ENCODE measurements at regions not wholly inside any gene's neighbourhood (a gene's known extent, or its start where the extent isn't known, plus 50 kb on each side); places are given as distances from the start of the nearest gene placed in this dataset.

DNA sequence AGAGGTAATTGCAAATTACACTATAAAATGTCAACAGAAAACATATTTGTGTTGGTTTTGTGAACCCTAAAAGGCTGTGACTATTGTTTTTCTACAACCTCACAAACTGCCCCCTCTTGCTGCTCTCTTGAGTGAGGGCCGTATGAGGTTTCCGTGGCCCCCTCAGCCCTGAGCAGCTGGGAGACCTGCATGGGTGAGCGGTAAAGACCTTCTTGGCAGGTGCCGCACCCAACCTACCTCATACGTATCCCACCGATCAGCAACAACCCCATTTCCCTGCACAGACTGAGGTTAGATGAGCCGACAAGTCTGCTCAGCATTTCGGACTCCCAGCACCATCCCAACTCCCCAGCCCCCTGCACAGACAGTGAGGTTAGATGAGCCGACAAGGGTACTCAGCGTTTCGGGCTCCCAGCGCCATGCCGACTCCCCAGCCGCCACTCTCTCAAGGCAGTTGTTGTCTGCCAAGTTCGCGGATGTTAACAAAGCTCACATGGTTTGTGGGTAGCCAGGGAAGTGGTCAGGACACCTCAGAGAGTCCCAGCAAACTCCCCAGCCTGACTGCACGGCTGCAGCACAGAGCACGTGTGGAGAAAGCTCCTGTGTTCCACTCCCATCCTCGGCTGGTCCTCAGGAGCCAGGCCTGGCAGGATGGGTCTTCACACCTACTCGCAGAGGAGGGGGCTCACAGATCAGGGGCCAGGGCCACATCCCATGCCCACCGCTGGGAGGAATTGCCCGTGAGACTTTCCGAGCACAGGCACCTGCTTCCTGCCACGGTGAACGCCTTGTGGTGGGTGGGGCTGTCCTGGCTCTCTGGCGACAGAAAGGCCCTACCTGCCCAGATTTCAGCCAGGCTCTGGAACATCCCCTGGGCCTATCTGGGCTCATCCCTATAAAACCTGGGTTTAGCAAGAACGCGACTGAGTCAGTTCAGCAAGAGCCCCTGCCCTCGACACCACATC is 502.9 kb downstream of the BRD1 start:
- Histone ChIP-seq H3K27ac (ENCODE audit: low read depth, low read length) (no peak overlapping the region), H3K27me3 (ENCODE audit: control insufficient read depth in 5 of 5, insufficient read depth in 4 of 5, low read length in 5 of 5) (peaks cover 22 to 41% (median 37%) of the 10 kb centered on the region in 5 donors), H3K9ac (ENCODE audit: low read length in 5 of 5) (no peak overlapping the region), H3K9me3 (ENCODE audit: control insufficient read depth in 5 of 5, low read length in 5 of 5) (peaks cover 2 to 22% (median 12%) of the 10 kb centered on the region in 5 donors), H3K36me3 (ENCODE audit: control insufficient read depth in 5 of 5, insufficient read depth in 5 of 5, low read length in 5 of 5) (no peaks in the 10 kb centered on the region), H3K4me1 (ENCODE audit: control insufficient read depth in 5 of 5, insufficient read depth in 5 of 5, low read length in 5 of 5) (peaks cover 0 to 6% (median 0%) of the 10 kb centered on the region in 5 donors), H3K4me3 (ENCODE audit: low read depth in 1 of 5, low read length in 5 of 5) (no peak overlapping the region)

DNA sequence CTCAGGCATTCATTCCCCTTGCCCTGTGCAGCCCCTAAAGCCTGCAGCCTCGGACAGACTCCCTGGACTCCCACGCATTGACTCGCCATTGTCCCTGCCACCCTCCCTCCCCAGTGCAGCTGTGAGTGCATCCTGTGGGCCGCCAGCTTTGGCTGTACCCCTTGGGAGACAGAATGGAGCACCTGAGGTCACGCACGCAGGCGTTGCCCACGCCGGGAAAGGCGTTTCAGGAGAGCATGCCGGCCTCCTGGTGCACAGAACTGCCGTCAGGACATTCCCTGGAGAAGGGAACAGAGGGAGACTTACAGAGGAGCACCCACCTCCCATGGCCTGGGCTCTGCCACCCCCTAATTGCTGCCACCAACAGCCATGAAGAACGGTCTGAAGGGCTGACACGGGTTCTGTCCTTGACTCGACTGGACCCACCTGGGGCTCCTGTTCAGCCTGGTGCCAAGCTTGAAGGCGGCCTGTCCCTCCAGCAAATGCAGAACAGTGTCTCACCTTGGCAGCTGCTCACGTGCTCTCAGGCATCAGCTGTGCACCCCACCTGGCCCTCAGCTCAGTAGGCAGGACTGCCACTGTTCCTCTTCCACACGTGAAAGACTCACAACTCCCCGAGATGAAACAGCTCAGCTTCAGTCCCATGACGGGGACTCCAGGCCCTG is 503.8 kb downstream of the BRD1 start:
- Histone ChIP-seq H3K27me3 (ENCODE audit: control insufficient read depth in 5 of 5, insufficient read depth in 4 of 5, low read length in 5 of 5) (peaks cover 22 to 41% (median 38%) of the 10 kb centered on the region in 5 donors), H3K9me3 (ENCODE audit: control insufficient read depth in 5 of 5, low read length in 5 of 5) (peaks cover 2 to 22% (median 12%) of the 10 kb centered on the region in 5 donors), H3K9ac (ENCODE audit: low read length in 5 of 5) (no peak overlapping the region), H3K27ac (ENCODE audit: low read depth, low read length) (no peak overlapping the region), H3K4me3 (ENCODE audit: low read depth in 1 of 5, low read length in 5 of 5) (no peak overlapping the region), H3K4me1 (ENCODE audit: control insufficient read depth in 5 of 5, insufficient read depth in 5 of 5, low read length in 5 of 5) (peaks cover 0 to 6% (median 0%) of the 10 kb centered on the region in 5 donors), H3K36me3 (ENCODE audit: control insufficient read depth in 5 of 5, insufficient read depth in 5 of 5, low read length in 5 of 5) (no peaks in the 10 kb centered on the region)

DNA sequence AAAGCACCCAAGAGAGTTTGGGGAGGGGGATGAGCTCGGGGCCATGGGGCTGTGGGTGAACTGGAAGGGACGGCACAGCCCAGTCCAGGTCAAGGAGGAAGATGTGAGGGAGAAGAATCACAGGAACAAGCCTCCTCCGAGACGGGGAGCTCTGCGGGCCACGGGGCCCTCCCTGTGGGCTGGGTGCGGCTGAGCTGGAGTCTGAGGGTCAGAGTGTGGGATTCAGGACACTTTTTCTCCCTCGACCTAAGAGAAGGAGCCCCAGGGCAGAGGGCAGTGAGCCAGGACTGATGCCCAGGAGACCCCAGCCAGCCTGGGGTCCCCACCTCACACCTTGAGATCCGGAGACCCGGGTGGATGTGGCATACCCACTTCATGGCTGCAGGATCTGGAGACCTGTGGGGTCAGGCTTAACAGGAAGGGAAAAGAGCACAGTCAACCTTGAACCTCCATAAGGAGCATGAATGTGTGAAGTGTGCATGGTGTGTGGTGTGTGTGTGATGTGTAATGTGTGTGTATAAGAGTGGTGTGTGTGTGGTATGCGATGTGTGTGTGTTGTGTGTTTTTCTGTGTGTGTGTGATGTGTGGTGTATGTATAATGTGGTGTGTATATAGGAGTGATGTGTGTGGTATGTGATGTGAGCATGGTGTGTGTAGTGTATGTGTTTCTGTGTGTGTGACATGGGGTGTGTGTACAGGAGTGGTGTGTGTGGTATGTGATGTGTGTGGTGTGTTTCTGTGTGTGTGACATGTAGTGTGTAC is 504.6 kb downstream of the BRD1 start:
- Histone ChIP-seq H3K4me3 (ENCODE audit: low read depth in 1 of 5, low read length in 5 of 5) (no peak overlapping the region), H3K27me3 (ENCODE audit: control insufficient read depth in 5 of 5, insufficient read depth in 4 of 5, low read length in 5 of 5) (peaks cover 17 to 38% (median 38%) of the 10 kb centered on the region in 5 donors), H3K9me3 (ENCODE audit: control insufficient read depth in 5 of 5, low read length in 5 of 5) (peaks cover 2 to 19% (median 12%) of the 10 kb centered on the region in 5 donors), H3K9ac (ENCODE audit: low read length in 5 of 5) (no peak overlapping the region), H3K4me1 (ENCODE audit: control insufficient read depth in 5 of 5, insufficient read depth in 5 of 5, low read length in 5 of 5) (peaks cover 0 to 6% (median 0%) of the 10 kb centered on the region in 5 donors), H3K27ac (ENCODE audit: low read depth, low read length) (no peak overlapping the region), H3K36me3 (ENCODE audit: control insufficient read depth in 5 of 5, insufficient read depth in 5 of 5, low read length in 5 of 5) (no peaks in the 10 kb centered on the region)

DNA sequence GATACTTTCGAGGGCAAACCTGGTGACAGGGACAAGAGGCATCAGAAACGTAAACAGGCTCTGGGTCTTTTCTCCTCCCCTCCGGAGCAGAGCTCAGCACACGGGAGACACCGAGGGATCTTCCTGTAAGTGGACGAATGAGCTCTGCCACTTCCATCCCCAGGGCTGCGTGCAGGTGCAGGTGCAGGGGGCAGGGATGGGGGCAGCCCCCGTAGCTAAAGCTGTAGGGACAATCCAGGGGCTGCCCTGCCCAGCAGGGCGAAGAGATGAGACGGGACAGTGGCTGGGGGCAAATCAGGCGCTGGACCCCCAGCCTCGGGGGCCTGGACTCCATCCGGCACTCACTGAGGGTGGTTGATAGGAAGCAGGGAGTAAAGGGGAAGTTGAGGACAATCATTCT is 505.4 kb downstream of the BRD1 start:
- Histone ChIP-seq H3K9ac (ENCODE audit: low read length in 5 of 5) (no peak overlapping the region), H3K36me3 (ENCODE audit: control insufficient read depth in 5 of 5, insufficient read depth in 5 of 5, low read length in 5 of 5) (no peaks in the 10 kb centered on the region), H3K27me3 (ENCODE audit: control insufficient read depth in 5 of 5, insufficient read depth in 4 of 5, low read length in 5 of 5) (peaks cover 17 to 38% (median 36%) of the 10 kb centered on the region in 5 donors), H3K4me3 (ENCODE audit: low read depth in 1 of 5, low read length in 5 of 5) (no peak overlapping the region), H3K4me1 (ENCODE audit: control insufficient read depth in 5 of 5, insufficient read depth in 5 of 5, low read length in 5 of 5) (no peaks in the 10 kb centered on the region), H3K27ac (ENCODE audit: low read depth, low read length) (no peak overlapping the region), H3K9me3 (ENCODE audit: control insufficient read depth in 5 of 5, low read length in 5 of 5) (peaks cover 0 to 12% (median 9%) of the 10 kb centered on the region in 5 donors)

DNA sequence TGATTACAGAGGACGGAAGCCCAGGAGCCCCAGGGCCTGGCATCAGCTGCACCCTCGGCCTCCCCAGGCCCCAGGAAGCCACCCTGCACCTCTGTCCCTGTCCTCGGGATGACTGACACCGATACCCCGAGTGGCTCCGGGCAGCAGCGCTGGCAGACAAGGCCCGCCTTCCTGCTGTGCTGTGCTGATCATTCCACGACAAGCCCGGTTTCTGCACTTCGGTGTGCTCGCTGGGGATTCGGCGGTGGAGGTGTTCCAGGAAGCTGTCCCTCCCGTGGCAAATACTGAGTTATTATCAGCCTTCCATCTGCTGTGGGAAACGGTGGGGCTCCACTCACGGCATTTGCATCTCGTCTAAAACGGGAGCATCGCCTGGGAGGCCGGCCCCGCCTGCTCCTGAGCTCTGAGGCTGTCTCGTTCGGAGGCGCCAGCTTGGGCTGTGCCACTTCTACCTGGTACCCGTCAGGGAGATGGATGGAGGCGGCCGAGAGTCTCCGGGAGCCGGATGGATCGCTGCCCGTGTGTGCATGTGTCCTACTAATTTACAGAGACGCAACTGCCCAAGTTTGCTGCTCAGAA is 506.1 kb downstream of the BRD1 start:
- H3K4me1 ChIP-seq (ENCODE audit: control insufficient read depth in 5 of 5, insufficient read depth in 5 of 5, low read length in 5 of 5) = no peaks in the 10 kb centered on the region
- no peak overlapping the region for H3K27ac ChIP-seq (ENCODE audit: low read depth, low read length)
- no peaks in the 10 kb centered on the region for H3K36me3 ChIP-seq (ENCODE audit: control insufficient read depth in 5 of 5, insufficient read depth in 5 of 5, low read length in 5 of 5)
- H3K9me3 ChIP-seq (ENCODE audit: control insufficient read depth in 5 of 5, low read length in 5 of 5) = peaks cover 0 to 5% (median 3%) of the 10 kb centered on the region in 5 donors
- peaks cover 17 to 38% (median 36%) of the 10 kb centered on the region in 5 donors for H3K27me3 ChIP-seq (ENCODE audit: control insufficient read depth in 5 of 5, insufficient read depth in 4 of 5, low read length in 5 of 5)
- no peak overlapping the region for H3K9ac ChIP-seq (ENCODE audit: low read length in 5 of 5)
- H3K4me3 ChIP-seq (ENCODE audit: low read depth in 1 of 5, low read length in 5 of 5) = no peak overlapping the region

DNA sequence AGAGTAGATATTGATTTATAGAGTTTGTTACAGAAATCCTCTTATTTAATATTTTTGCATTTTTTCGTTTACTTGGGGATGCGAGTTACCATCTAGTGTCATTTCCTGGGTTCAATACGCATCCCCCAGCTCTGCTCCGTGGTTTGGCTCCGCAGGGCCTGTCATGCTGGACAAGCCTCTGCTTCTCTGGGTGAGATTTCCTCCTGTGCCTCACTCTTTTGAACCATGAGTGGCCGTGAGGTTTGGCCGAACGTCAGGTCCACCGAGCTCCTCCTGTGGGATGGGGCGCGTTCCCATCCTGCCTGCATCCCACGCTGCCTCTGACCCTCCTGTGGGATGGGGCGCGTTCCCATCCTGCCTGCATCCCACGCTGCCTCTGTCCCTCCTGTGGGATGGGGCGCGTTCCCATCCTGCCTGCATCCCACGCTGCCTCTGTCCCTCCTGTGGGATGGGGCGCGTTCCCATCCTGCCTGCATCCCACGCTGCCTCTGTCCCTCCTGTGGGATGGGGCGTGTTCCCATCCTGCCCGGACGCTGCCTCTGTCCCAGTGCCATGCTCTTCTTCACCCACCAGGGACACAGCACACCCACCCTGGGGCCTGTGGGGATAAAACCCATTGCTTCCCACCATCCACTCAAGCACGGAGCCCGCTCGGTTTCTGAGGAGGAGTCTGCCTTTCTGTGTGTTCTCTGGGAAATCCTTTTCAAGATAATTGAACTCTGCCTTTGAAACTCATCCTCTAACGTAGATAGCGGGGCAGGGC is 506.8 kb downstream of the BRD1 start:
- Histone ChIP-seq H3K4me1 (ENCODE audit: control insufficient read depth in 5 of 5, insufficient read depth in 5 of 5, low read length in 5 of 5) (no peaks in the 10 kb centered on the region), H3K27ac (ENCODE audit: low read depth, low read length) (no peak overlapping the region), H3K9ac (ENCODE audit: low read length in 5 of 5) (no peak overlapping the region), H3K36me3 (ENCODE audit: control insufficient read depth in 5 of 5, insufficient read depth in 5 of 5, low read length in 5 of 5) (no peaks in the 10 kb centered on the region), H3K9me3 (ENCODE audit: control insufficient read depth in 5 of 5, low read length in 5 of 5) (peaks cover 0 to 2% (median 0%) of the 10 kb centered on the region in 5 donors), H3K4me3 (ENCODE audit: low read depth in 1 of 5, low read length in 5 of 5) (no peak overlapping the region), H3K27me3 (ENCODE audit: control insufficient read depth in 5 of 5, insufficient read depth in 4 of 5, low read length in 5 of 5) (peaks cover 17 to 38% (median 36%) of the 10 kb centered on the region in 5 donors)

DNA sequence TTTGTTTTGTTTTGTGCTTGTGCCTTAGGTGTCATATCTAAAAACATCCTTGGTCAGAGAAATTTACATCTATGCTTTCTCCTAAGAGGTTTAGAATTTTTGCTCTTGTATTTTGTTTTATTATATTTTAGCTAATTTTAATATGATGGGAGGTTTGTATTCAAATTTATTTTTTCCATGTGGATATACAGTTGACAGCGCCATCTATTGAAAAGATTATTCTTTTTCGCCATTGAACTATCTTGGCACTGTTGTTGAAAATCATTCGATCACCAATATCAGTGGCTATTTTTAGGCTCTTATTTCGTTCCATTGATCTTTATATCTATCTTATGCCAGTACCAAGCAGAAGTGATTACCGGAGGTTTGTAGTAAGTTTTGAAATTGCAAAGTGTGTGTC is 510.3 kb downstream of the BRD1 start:
- H3K9me3 ChIP-seq (ENCODE audit: control insufficient read depth in 5 of 5, low read length in 5 of 5) = no peaks in the 10 kb centered on the region
- H3K4me3 ChIP-seq (ENCODE audit: low read depth in 1 of 5, low read length in 5 of 5) = no peak overlapping the region
- H3K9ac ChIP-seq (ENCODE audit: low read length in 5 of 5) = no peak overlapping the region

DNA sequence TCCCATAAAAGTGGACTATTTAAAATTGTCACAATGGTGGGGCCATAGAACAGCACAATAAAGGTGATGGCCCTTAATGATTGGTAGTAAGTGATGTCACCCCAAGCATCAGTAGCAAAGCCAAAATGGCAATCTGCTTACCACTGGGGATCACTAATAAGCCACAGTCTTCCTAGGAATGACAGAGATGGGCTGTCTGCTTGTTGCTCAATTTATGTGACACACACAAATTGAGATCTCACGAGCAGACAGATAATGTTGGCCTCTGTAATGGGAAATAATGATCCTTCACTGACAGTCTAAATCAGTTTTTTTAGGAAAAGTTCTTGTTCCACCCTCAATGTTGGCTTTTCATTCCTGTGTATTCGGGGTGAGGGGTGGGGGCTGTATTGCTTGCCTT is 515.1 kb downstream of the BRD1 start:
- Histone ChIP-seq H3K4me1 (ENCODE audit: control insufficient read depth in 5 of 5, insufficient read depth in 5 of 5, low read length in 5 of 5) (no peaks in the 10 kb centered on the region), H3K27ac (ENCODE audit: low read depth, low read length) (no peak overlapping the region), H3K36me3 (ENCODE audit: control insufficient read depth in 5 of 5, insufficient read depth in 5 of 5, low read length in 5 of 5) (no peaks in the 10 kb centered on the region), H3K4me3 (ENCODE audit: low read depth in 1 of 5, low read length in 5 of 5) (no peak overlapping the region), H3K27me3 (ENCODE audit: control insufficient read depth in 5 of 5, insufficient read depth in 4 of 5, low read length in 5 of 5) (peaks cover under 1 to 15% (median 5%) of the 10 kb centered on the region in 5 donors), H3K9ac (ENCODE audit: low read length in 5 of 5) (no peak overlapping the region), H3K9me3 (ENCODE audit: control insufficient read depth in 5 of 5, low read length in 5 of 5) (no peaks in the 10 kb centered on the region)

More for the DNA sequence above, 510.3 kb downstream of the BRD1 start:
- no peaks in the 10 kb centered on the region for H3K4me1 ChIP-seq (ENCODE audit: control insufficient read depth in 5 of 5, insufficient read depth in 5 of 5, low read length in 5 of 5)
- no peak overlapping the region for H3K27ac ChIP-seq (ENCODE audit: low read depth, low read length)
- H3K27me3 ChIP-seq (ENCODE audit: control insufficient read depth in 5 of 5, insufficient read depth in 4 of 5, low read length in 5 of 5) = peaks cover 3 to 19% (median 13%) of the 10 kb centered on the region in 5 donors
- H3K36me3 ChIP-seq (ENCODE audit: control insufficient read depth in 5 of 5, insufficient read depth in 5 of 5, low read length in 5 of 5) = no peaks in the 10 kb centered on the region

DNA sequence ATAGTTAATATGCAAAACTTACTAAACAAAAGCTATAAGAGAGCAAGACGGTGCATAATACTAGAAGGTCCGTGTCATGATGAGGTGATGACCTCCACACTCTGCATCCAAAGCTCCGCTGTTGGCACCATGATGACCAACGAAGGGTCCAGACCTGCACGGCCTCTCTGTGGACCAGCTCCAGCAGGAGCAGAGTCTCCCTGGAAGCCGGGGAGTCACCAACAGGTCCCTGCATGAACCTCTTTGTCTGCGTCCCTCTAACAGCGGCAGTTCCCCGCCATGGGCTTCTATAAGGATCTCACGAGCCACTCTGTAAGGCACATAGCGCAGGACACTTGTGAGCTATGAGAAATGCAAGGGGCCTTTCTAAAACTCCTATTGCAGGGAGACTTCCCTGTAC is 517.3 kb downstream of the BRD1 start:
- Histone ChIP-seq H3K36me3 (ENCODE audit: control insufficient read depth in 5 of 5, insufficient read depth in 5 of 5, low read length in 5 of 5) (no peaks in the 10 kb centered on the region), H3K27ac (ENCODE audit: low read depth, low read length) (no peak overlapping the region), H3K4me3 (ENCODE audit: low read depth in 1 of 5, low read length in 5 of 5) (no peak overlapping the region), H3K9me3 (ENCODE audit: control insufficient read depth in 5 of 5, low read length in 5 of 5) (no peaks in the 10 kb centered on the region), H3K27me3 (ENCODE audit: control insufficient read depth in 5 of 5, insufficient read depth in 4 of 5, low read length in 5 of 5) (peaks cover 8 to 31% (median 16%) of the 10 kb centered on the region in 5 donors), H3K9ac (ENCODE audit: low read length in 5 of 5) (no peak overlapping the region), H3K4me1 (ENCODE audit: control insufficient read depth in 5 of 5, insufficient read depth in 5 of 5, low read length in 5 of 5) (no peaks in the 10 kb centered on the region)
